SU-DHL-6 (cell line): ENCODE measurements at regions not wholly inside any gene's neighbourhood (a gene's known extent, or its start where the extent isn't known, plus 50 kb on each side); places are given as distances from the start of the nearest gene placed in this dataset.
"Not testable (repeated sequence)": the region's sequence is repeated elsewhere in the genome, so short reads cannot be mapped to it uniquely, and the experiment has no call there.

Source experiments
- H2AFZ ChIP-seq: fragments of 200-600 bp; sonication (generic); 2 replicates; pipeline ENCODE4 v1.6.1; 2014; ENCODE audit warnings: low read depth, mild to moderate bottlenecking, moderate library complexity, mixed read lengths, antibody characterized with exemption, low read length; ENCODE audit not compliant: severe bottlenecking
- H3F3A ChIP-seq: fragments of 200-600 bp; shearing (Covaris generic); 2 replicates; pipeline ENCODE4 v1.6.0; 2016; ENCODE audit warnings: antibody characterized with exemption, mild to moderate bottlenecking; ENCODE audit not compliant: insufficient read depth
- H3K27ac ChIP-seq: fragments of 200-600 bp; sonication (generic); 2 replicates; pipeline ENCODE4 v1.5.1; 2016; ENCODE audit warnings: low read depth, mild to moderate bottlenecking, low read length, moderate library complexity, mixed read lengths
- H3K27me3 ChIP-seq: fragments of 200-600 bp; sonication (generic), shearing (Covaris generic); 2 replicates; pipeline ENCODE4 v1.6.0; 2014; ENCODE audit warnings: mild to moderate bottlenecking, low read length
- H3K36me3 ChIP-seq: fragments of 200-600 bp; sonication (generic); 2 replicates; pipeline ENCODE4 v1.6.1; 2014; ENCODE audit warnings: mild to moderate bottlenecking, low read length, mixed read lengths
- H3K4me2 ChIP-seq: fragments of 300-600, 200-600 bp; shearing (Covaris generic), sonication (generic); 2 replicates; pipeline ENCODE4 v1.6.0; 2014; ENCODE audit warnings: low read length, low read depth, mild to moderate bottlenecking; ENCODE audit not compliant: poor library complexity, severe bottlenecking
- H3K4me3 ChIP-seq: fragments of 200-600 bp; sonication (generic); 2 replicates; pipeline ENCODE4 v1.5.1; 2014; ENCODE audit warnings: antibody characterized with exemption, low read length, mild to moderate bottlenecking, mixed read lengths; ENCODE audit not compliant: insufficient read depth, poor library complexity, severe bottlenecking
- H3K79me2 ChIP-seq: fragments of 200-600 bp; sonication (generic); 2 replicates; pipeline ENCODE4 v1.6.1; 2014; ENCODE audit warnings: mild to moderate bottlenecking, low read length, moderate library complexity; ENCODE audit not compliant: insufficient read depth
- H3K9ac ChIP-seq: fragments of 200-600 bp; sonication (generic); 2 replicates; pipeline ENCODE4 v1.7.0; 2014; ENCODE audit warnings: mild to moderate bottlenecking, low read length
- H3K9me2 ChIP-seq: fragments of 200-600 bp; sonication (generic); replicated peaks from 2 replicates; pipeline ENCODE4 v1.6.1; 2014; ENCODE audit warnings: low read length; ENCODE audit not compliant: insufficient read depth
- H3K9me3 ChIP-seq: fragments of 200-600 bp; sonication (generic); 2 replicates; pipeline ENCODE4 v1.6.1; 2014; ENCODE audit warnings: low read length, mixed read lengths; ENCODE audit not compliant: insufficient read depth
- H4K20me1 ChIP-seq: fragments of 200-600 bp; sonication (generic); 2 replicates; pipeline ENCODE4 v1.6.1; 2014; ENCODE audit warnings: low read depth, mild to moderate bottlenecking, antibody characterized with exemption, low read length, moderate library complexity, mixed read lengths
- EZH2phosphoT487 ChIP-seq: fragments of 200-600 bp; sonication (generic), shearing (Covaris generic); conservative IDR thresholded peaks from 2 replicates; pipeline ENCODE4 v1.6.1; 2018; ENCODE audit warnings: mild to moderate bottlenecking, antibody characterized with exemption, low read length, moderate library complexity, mixed read lengths
- TF ChIP-seq, protein P1 (sequence below): fragments of 200-600 bp; sonication (generic); IDR thresholded peaks from one replicate; pipeline ENCODE4 v1.5.1; 2017; ENCODE audit warnings: antibody characterized with exemption, mild to moderate bottlenecking, low read length, moderate library complexity; ENCODE audit not compliant: insufficient read depth, poor library complexity, severe bottlenecking

DNA sequence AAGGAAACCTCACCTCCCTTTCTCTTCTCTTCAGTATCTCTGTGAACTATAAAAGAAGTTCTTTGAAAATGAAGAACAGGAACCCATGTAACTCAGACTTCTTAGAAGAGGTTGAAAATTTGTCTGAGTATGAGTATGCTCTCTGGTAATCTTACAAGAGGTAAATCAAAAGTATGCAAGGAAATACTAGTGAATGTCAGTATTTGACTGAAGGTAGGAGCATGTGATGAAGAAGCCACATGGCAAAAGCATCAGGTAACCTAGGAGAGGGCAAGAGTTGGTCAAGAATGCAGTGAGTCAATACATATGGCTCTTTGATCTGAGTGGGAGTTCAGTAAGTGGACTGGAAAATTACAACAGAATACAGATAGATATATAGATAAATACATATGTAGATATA is 133.0 kb upstream of the NECTIN3 start:
- H3K9me3 ChIP-seq, result no peaks in the 10 kb centered on the region
- H3K9ac ChIP-seq, result no peak overlapping the region
- H3K4me2 ChIP-seq, result no peak overlapping the region
- no peak overlapping the region for H3K4me3 ChIP-seq
- no peaks in the 10 kb centered on the region for H4K20me1 ChIP-seq
- no peaks in the 10 kb centered on the region for H3K9me2 ChIP-seq
- no peaks in the 10 kb centered on the region for H3K79me2 ChIP-seq
- TF ChIP-seq EZH2phosphoT487, result no peak
- TF ChIP-seq, protein P1, sequence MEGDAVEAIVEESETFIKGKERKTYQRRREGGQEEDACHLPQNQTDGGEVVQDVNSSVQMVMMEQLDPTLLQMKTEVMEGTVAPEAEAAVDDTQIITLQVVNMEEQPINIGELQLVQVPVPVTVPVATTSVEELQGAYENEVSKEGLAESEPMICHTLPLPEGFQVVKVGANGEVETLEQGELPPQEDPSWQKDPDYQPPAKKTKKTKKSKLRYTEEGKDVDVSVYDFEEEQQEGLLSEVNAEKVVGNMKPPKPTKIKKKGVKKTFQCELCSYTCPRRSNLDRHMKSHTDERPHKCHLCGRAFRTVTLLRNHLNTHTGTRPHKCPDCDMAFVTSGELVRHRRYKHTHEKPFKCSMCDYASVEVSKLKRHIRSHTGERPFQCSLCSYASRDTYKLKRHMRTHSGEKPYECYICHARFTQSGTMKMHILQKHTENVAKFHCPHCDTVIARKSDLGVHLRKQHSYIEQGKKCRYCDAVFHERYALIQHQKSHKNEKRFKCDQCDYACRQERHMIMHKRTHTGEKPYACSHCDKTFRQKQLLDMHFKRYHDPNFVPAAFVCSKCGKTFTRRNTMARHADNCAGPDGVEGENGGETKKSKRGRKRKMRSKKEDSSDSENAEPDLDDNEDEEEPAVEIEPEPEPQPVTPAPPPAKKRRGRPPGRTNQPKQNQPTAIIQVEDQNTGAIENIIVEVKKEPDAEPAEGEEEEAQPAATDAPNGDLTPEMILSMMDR, result no peak
- H3F3A ChIP-seq, result no peaks in the 10 kb centered on the region
- H3K27ac ChIP-seq, result no peak overlapping the region
- H3K36me3 ChIP-seq, result no peaks in the 10 kb centered on the region
- H3K27me3 ChIP-seq, result no peaks in the 10 kb centered on the region
- H2AFZ ChIP-seq, result no peak overlapping the region

DNA sequence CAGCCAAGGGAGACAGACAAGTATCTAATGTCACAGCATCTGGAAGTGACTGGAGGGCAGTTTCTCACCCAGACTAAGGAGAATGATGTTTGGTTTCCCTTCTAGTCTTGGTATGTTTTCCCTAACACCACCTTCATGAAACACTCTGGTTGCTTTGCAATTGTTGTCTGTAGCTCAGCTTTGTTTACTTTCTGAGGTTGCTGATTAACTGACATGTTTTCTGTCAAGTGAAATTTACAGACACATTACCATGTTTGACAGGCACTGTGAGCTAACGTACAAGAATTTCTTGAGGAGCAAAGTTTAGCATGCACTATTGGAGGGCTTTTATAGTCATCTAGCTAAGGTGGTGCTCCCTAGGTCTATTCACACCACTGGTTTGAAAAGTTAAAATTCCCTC is 131.6 kb upstream of the NECTIN3 start:
- no peaks in the 10 kb centered on the region for H3F3A ChIP-seq
- H3K79me2 ChIP-seq, result no peaks in the 10 kb centered on the region
- H3K9ac ChIP-seq, result no peak overlapping the region
- no peaks in the 10 kb centered on the region for H3K9me2 ChIP-seq
- H3K36me3 ChIP-seq, result no peaks in the 10 kb centered on the region
- no peaks in the 10 kb centered on the region for H3K27me3 ChIP-seq
- H3K9me3 ChIP-seq, result no peaks in the 10 kb centered on the region; the same call in 1 of the 2 replicates
- H3K27ac ChIP-seq, result no peak overlapping the region
- H4K20me1 ChIP-seq, result no peaks in the 10 kb centered on the region
- TF ChIP-seq EZH2phosphoT487, result no peak
- TF ChIP-seq, protein P1, result no peak
- no peak overlapping the region for H2AFZ ChIP-seq
- H3K4me2 ChIP-seq, result no peak overlapping the region
- no peak overlapping the region for H3K4me3 ChIP-seq

DNA sequence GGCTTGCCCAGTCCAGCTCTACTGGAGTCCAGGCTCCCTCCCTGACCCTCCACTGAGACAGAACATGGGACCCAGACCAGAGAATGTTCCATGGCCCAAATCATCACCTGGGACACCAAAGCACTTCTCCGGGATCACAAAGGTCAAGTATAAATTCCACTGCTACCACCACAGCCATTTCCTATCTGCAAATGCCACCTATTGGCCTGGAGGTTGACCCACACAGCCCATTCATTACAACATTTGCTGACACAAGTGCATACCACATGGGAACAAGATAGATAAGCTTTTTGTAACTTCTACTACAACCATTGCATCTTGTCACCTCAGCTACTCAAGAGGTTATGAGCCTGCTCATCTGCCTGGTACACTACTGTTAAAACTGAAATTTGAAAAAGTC is 126.8 kb upstream of the NECTIN3 start:
- Histone ChIP-seq H3K9ac (no peak overlapping the region), H3K36me3 (no peaks in the 10 kb centered on the region), H3K9me2 (no peaks in the 10 kb centered on the region), H3K27ac (no peak overlapping the region), H3K9me3 (no peaks in the 10 kb centered on the region; the same call in 1 of the 2 replicates), H3K27me3 (no peaks in the 10 kb centered on the region), H3K4me2 (no peak overlapping the region), H3K79me2 (no peaks in the 10 kb centered on the region), H3K4me3 (no peak overlapping the region), H4K20me1 (no peaks in the 10 kb centered on the region), H2AFZ (no peak overlapping the region), H3F3A (no peaks in the 10 kb centered on the region)
- TF ChIP-seq EZH2phosphoT487, result no peak
- TF ChIP-seq, protein P1, result no peak

DNA sequence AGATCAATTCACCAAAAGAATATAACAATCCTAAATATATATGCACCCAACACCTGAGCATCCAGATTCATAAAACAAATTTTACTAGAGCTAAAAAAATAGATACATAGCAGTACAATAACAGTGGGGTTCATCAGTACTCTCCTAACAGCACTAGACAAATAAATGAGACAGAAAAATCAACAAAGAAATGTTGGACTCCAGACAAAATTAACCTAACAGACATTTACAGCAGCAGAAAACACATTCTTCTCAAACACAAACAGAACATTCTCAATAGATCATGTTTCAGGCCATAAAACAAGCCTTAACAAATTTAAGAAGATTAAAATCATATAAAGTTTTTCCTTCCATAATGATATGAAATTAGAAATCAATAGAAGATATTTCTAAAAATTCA is 124.8 kb upstream of the NECTIN3 start:
- H3K9ac ChIP-seq, result no peak overlapping the region
- H2AFZ ChIP-seq, result no peak overlapping the region
- no peak overlapping the region for H3K27ac ChIP-seq
- H3K36me3 ChIP-seq, result no peaks in the 10 kb centered on the region
- TF ChIP-seq, protein P1, result no peak
- TF ChIP-seq EZH2phosphoT487, result no peak
- H4K20me1 ChIP-seq, result no peaks in the 10 kb centered on the region
- H3K9me3 ChIP-seq, result no peaks in the 10 kb centered on the region; the same call in 1 of the 2 replicates
- H3F3A ChIP-seq, result no peaks in the 10 kb centered on the region
- H3K4me2 ChIP-seq, result no peak overlapping the region
- no peaks in the 10 kb centered on the region for H3K27me3 ChIP-seq
- no peaks in the 10 kb centered on the region for H3K9me2 ChIP-seq
- no peaks in the 10 kb centered on the region for H3K79me2 ChIP-seq
- H3K4me3 ChIP-seq, result no peak overlapping the region

DNA sequence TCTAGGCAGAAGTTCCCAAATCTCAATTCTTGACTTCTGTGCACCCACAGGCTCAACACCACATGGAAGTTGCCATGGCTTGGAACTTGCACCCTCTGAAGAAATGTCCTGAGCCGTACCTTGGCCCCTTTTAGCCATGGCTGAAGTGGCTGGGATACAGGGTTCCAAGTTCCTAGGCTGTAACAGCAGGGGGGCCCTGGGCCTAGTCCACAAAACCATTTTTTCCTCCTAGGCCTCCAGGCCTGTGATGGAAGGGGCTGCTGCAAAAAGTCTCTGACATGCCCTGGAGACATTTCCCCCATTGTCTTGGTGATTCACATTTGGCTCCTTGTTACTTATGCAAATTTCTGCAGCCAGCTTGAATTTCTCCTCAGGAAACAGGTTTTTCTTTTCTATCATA is 122.4 kb upstream of the NECTIN3 start:
- not testable (repeated sequence) for H3F3A ChIP-seq, H4K20me1 ChIP-seq, H3K36me3 ChIP-seq, H2AFZ ChIP-seq, H3K9me2 ChIP-seq, H3K4me3 ChIP-seq, H3K9ac ChIP-seq, H3K27ac ChIP-seq, H3K79me2 ChIP-seq, H3K4me2 ChIP-seq, H3K9me3 ChIP-seq, H3K27me3 ChIP-seq
